ENCODE measurements at regions not wholly inside any gene's neighbourhood (a gene's known extent, or its start where the extent isn't known, plus 50 kb on each side); places are given as distances from the start of the nearest gene placed in this dataset.
A peak's percentile ranks its signal among the peaks of the same experiment; 100 is the strongest.

GRCh38 chr6:156600678-156601077, 176.5 kb upstream of the ARID1B start:
- WGBS, 2 donors (ENCODE audit: low coverage in 1 of 2), result 72 to 86% methylated on average over 2 to 9 of the region's 9 CpGs
- no peaks in the 10 kb centered on the region for H3K36me3 ChIP-seq
- H3K4me1 ChIP-seq, result peaks cover 0 to 11% (median 0%) of the 10 kb centered on the region in 4 donors
- no peak overlapping the region for H3K4me3 ChIP-seq
- DNase-seq, result no peak
- intact Hi-C loops (cut with DNase I; ENCODE audit: low total_unique reads), result no loop called here
- in situ Hi-C loops (cut with MboI; ENCODE audit: low pct_ligation_motif_present in 1 of 4, low pct_unique_long_range_greater_than_20kb in 1 of 4, low sequenced_read_pairs in 3 of 4), result no loop called here
- H3K27me3 ChIP-seq, result no peaks in the 10 kb centered on the region
- TF ChIP-seq CTCF (IDR thresholded peaks at IDR 0.05) (no peak), EP300 (IDR thresholded peaks at IDR 0.05; ENCODE audit: low read depth) (no peak), POLR2A (IDR thresholded peaks at IDR 0.05) (no peak), POLR2AphosphoS5 (IDR thresholded peaks at IDR 0.05) (no peak)
- H3K27ac ChIP-seq, result peak overlapping the region in 3 of 4 donors; percentile 8 to 62 (median 26)
- H3K9me3 ChIP-seq, result no peaks in the 10 kb centered on the region

GRCh38 chr6:156599978-156600590, 177.1 kb upstream of the ARID1B start:
- Histone ChIP-seq H3K36me3 (no peaks in the 10 kb centered on the region), H3K4me1 (peaks cover 0 to 11% (median 0%) of the 10 kb centered on the region in 4 donors), H3K4me3 (no peak overlapping the region), H3K27me3 (no peaks in the 10 kb centered on the region), H3K27ac (peak overlapping the region in 3 of 4 donors; percentile 26 to 62 (median 49)), H3K9me3 (no peaks in the 10 kb centered on the region)
- TF ChIP-seq EP300 (IDR thresholded peaks at IDR 0.05; ENCODE audit: low read depth) (peak; percentile 43), CTCF (IDR thresholded peaks at IDR 0.05) (no peak), POLR2AphosphoS5 (IDR thresholded peaks at IDR 0.05) (peak in 1 of 3 donors; percentile 42)
- no peak for DNase-seq
- in situ Hi-C loops (cut with MboI; ENCODE audit: low pct_ligation_motif_present in 1 of 4, low pct_unique_long_range_greater_than_20kb in 1 of 4, low sequenced_read_pairs in 3 of 4) (no loop called here), intact Hi-C loops (cut with DNase I; ENCODE audit: low total_unique reads) (loop anchor here (5.0 kb wide), 1 partner anchor 1197 kb away; no protein-coding TSS in a partner anchor)
- WGBS, 2 donors (ENCODE audit: low coverage in 1 of 2), result 66 to 71% methylated on average over 4 to 5 of the region's 5 CpGs

GRCh38 chr6:156599366-156599765, 177.8 kb upstream of the ARID1B start:
- no peaks in the 10 kb centered on the region for H3K27me3 ChIP-seq
- H3K4me3 ChIP-seq, result no peak overlapping the region
- in situ Hi-C loops (cut with MboI; ENCODE audit: low pct_ligation_motif_present in 1 of 4, low pct_unique_long_range_greater_than_20kb in 1 of 4, low sequenced_read_pairs in 3 of 4) (no loop called here), intact Hi-C loops (cut with DNase I; ENCODE audit: low total_unique reads) (loop anchor here (5.0 kb wide), 1 partner anchor 1198 kb away; no protein-coding TSS in a partner anchor)
- no peaks in the 10 kb centered on the region for H3K9me3 ChIP-seq
- no peak for DNase-seq
- TF ChIP-seq CTCF (IDR thresholded peaks at IDR 0.05) (no peak), POLR2AphosphoS5 (IDR thresholded peaks at IDR 0.05) (no peak), POLR2A (IDR thresholded peaks at IDR 0.05) (no peak), EP300 (IDR thresholded peaks at IDR 0.05; ENCODE audit: low read depth) (no peak)
- H3K36me3 ChIP-seq, result no peaks in the 10 kb centered on the region
- 85 to 100% methylated on average over 3 to 11 of the region's 11 CpGs for WGBS, 2 donors (ENCODE audit: low coverage in 1 of 2)
- H3K27ac ChIP-seq, result peak overlapping the region in 3 of 4 donors; percentile 26 to 62 (median 49)
- H3K4me1 ChIP-seq, result peaks cover 0 to 11% (median 0%) of the 10 kb centered on the region in 4 donors

GRCh38 chr6:156598855-156599180, 178.4 kb upstream of the ARID1B start:
- DNase-seq, result no peak
- H3K27me3 ChIP-seq, result no peaks in the 10 kb centered on the region
- H3K27ac ChIP-seq, result no peak overlapping the region
- 40 to 58% methylated on average over 4 to 6 of the region's 6 CpGs for WGBS, 2 donors (ENCODE audit: low coverage in 1 of 2)
- H3K9me3 ChIP-seq, result no peaks in the 10 kb centered on the region
- intact Hi-C loops (cut with DNase I; ENCODE audit: low total_unique reads), result loop anchor here (5.0 kb wide), 1 partner anchor 1198 kb away; no protein-coding TSS in a partner anchor
- in situ Hi-C loops (cut with MboI; ENCODE audit: low pct_ligation_motif_present in 1 of 4, low pct_unique_long_range_greater_than_20kb in 1 of 4, low sequenced_read_pairs in 3 of 4), result no loop called here
- H3K4me1 ChIP-seq, result peaks cover 0 to 11% (median 0%) of the 10 kb centered on the region in 4 donors
- no peaks in the 10 kb centered on the region for H3K36me3 ChIP-seq
- TF ChIP-seq POLR2A (IDR thresholded peaks at IDR 0.05), result no peak
- TF ChIP-seq CTCF (IDR thresholded peaks at IDR 0.05), result no peak
- no peak for TF ChIP-seq EP300 (IDR thresholded peaks at IDR 0.05; ENCODE audit: low read depth)
- TF ChIP-seq POLR2AphosphoS5 (IDR thresholded peaks at IDR 0.05), result no peak
- H3K4me3 ChIP-seq, result no peak overlapping the region
